Vagina (tissue), 2 donors: ENCODE measurements at regions not wholly inside any gene's neighbourhood (a gene's known extent, or its start where the extent isn't known, plus 50 kb on each side); places are given as distances from the start of the nearest gene placed in this dataset.

Source experiments
- POLR2A ChIP-seq, 2 donors: fragments of 450-650 bp; IDR thresholded peaks; one replicate each; pipeline ENCODE4 v1.6.1; 2017; ENCODE audit warnings: antibody characterized with exemption in 2 of 2, mild to moderate bottlenecking in 2 of 2, moderate library complexity in 2 of 2
- TF ChIP-seq, protein P1 (sequence below), 3 experiments: fragments of 450-650 bp in 2 of 3; fragments of 200-600 bp in 1 of 3; sonication (generic) in 1 of 3; IDR thresholded peaks; one replicate each; pipeline ENCODE4 v1.5.1; 2017 to 2019; ENCODE audit warnings: antibody characterized with exemption in 3 of 3, mild to moderate bottlenecking in 2 of 3, moderate library complexity in 2 of 3

DNA sequence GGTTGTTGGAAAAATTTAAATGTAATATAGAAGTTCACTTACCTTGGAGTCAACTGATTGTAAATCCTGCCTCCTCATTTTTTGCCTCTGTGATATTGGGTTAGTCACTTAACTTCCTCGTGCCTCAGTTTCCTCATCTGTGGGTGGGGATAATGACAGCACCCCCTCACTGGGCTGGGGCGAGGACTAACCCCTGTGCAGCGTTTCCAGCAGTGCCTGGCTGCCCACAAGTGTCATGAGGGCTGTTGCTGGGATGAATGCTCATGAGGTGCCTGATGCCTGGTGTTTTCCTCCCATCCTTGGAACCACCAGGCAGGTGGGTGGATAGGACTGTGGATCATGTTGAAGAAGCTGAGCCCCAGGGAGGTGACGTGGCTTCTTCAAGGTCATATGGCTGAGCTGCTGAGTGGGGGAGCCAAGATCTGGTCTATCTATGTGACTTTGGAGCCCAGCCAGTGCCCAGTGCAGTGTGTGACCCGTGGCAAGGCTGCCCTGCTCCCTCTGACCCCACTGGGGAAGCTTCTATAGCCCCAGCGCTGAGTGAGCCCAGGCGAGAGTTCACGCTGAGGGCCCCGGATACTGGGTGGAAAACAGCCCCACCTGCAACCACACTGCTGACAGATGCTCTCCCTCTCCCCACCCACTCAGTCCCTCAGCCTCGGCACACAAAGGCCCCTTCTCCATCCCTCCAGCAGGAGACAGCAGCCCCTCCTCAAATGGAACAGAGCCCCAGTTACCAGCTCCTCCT lies 446.0 kb downstream of the PTPRU start:
- TF ChIP-seq, protein P1, sequence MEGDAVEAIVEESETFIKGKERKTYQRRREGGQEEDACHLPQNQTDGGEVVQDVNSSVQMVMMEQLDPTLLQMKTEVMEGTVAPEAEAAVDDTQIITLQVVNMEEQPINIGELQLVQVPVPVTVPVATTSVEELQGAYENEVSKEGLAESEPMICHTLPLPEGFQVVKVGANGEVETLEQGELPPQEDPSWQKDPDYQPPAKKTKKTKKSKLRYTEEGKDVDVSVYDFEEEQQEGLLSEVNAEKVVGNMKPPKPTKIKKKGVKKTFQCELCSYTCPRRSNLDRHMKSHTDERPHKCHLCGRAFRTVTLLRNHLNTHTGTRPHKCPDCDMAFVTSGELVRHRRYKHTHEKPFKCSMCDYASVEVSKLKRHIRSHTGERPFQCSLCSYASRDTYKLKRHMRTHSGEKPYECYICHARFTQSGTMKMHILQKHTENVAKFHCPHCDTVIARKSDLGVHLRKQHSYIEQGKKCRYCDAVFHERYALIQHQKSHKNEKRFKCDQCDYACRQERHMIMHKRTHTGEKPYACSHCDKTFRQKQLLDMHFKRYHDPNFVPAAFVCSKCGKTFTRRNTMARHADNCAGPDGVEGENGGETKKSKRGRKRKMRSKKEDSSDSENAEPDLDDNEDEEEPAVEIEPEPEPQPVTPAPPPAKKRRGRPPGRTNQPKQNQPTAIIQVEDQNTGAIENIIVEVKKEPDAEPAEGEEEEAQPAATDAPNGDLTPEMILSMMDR (IDR thresholded peaks at IDR 0.05): no peak
- TF ChIP-seq POLR2A (IDR thresholded peaks at IDR 0.05): no peak
